Neuronal stem cell (in vitro differentiated cells): ENCODE measurements at regions not wholly inside any gene's neighbourhood (a gene's known extent, or its start where the extent isn't known, plus 50 kb on each side); places are given as distances from the start of the nearest gene placed in this dataset.

Experiments
- DNase-seq: peaks from one replicate; pipeline ENCODE4 v3.0.0-alpha.2; 2013; ENCODE audit warnings: low spot score
- H2AFZ ChIP-seq: one replicate; pipeline ENCODE4 v1.6.1; 2013; ENCODE audit warnings: mild to moderate bottlenecking, low read length, inconsistent platforms
- H2AK5ac ChIP-seq: 2 replicates; pipeline ENCODE4 v1.6.1; 2013; ENCODE audit warnings: low read depth, mild to moderate bottlenecking, inconsistent platforms, low read length, moderate library complexity, mixed read lengths
- H2BK120ac ChIP-seq: 2 replicates; pipeline ENCODE4 v1.6.1; 2013; ENCODE audit warnings: low read depth, mild to moderate bottlenecking, inconsistent platforms, low read length, moderate library complexity, mixed read lengths
- H2BK12ac ChIP-seq: one replicate; pipeline ENCODE4 v1.6.1; 2013; ENCODE audit warnings: low read length, inconsistent platforms
- H2BK15ac ChIP-seq: 2 replicates; pipeline ENCODE4 v1.6.1; 2013; ENCODE audit warnings: mild to moderate bottlenecking, low read length, inconsistent platforms, mixed read lengths
- H2BK5ac ChIP-seq: one replicate; pipeline ENCODE4 v1.6.1; 2013; ENCODE audit warnings: inconsistent platforms, mild to moderate bottlenecking, low read length, moderate library complexity
- H3K14ac ChIP-seq: one replicate; pipeline ENCODE4 v1.6.1; 2013; ENCODE audit warnings: low read length, inconsistent platforms
- H3K18ac ChIP-seq: 2 replicates; pipeline ENCODE4 v1.6.1; 2013; ENCODE audit warnings: low read length, inconsistent platforms
- H3K23ac ChIP-seq: 2 replicates; pipeline ENCODE4 v1.6.1; 2013; ENCODE audit warnings: low read depth, mild to moderate bottlenecking, mixed read lengths, low read length, inconsistent platforms; ENCODE audit not compliant: poor library complexity
- H3K27ac ChIP-seq: replicated peaks from 3 replicates; pipeline ENCODE4 v1.5.1; 2013; ENCODE audit warnings: low read length, inconsistent platforms
- H3K27me3 ChIP-seq, 3 experiments: 2 replicates each; pipeline ENCODE4 v1.6.1; 2013; ENCODE audit warnings: low read length in 3 of 3, mild to moderate bottlenecking in 2 of 3, inconsistent platforms in 1 of 3, low read depth in 1 of 3, mixed read lengths in 1 of 3, moderate library complexity in 1 of 3; ENCODE audit not compliant: control insufficient read depth in 3 of 3, insufficient read depth in 3 of 3
- H3K36me3 ChIP-seq, 2 donors: replicated peaks in 1 of 2; 2 replicates each; pipeline ENCODE4 v1.6.1; 2013; ENCODE audit warnings: low read length in 2 of 2; ENCODE audit not compliant: control insufficient read depth in 2 of 2, insufficient read depth in 2 of 2
- H3K4ac ChIP-seq: 2 replicates; pipeline ENCODE4 v1.6.1; 2013; ENCODE audit warnings: inconsistent platforms, mild to moderate bottlenecking, low read length, moderate library complexity
- H3K4me1 ChIP-seq, 2 donors: 1 replicate in 1 of 2; 2 replicates in 1 of 2; pipeline ENCODE4 v1.6.1; 2013; ENCODE audit warnings: low read length in 2 of 2, low read depth in 1 of 2; ENCODE audit not compliant: control insufficient read depth in 2 of 2, insufficient read depth in 1 of 2
- H3K4me2 ChIP-seq: one replicate; pipeline ENCODE4 v1.6.1; 2013; ENCODE audit warnings: mild to moderate bottlenecking, low read length, inconsistent platforms; ENCODE audit not compliant: insufficient read depth, poor library complexity, severe bottlenecking
- H3K4me3 ChIP-seq, 2 donors: 2 replicates each; pipeline ENCODE4 v1.5.1; 2013; ENCODE audit warnings: low read length in 2 of 2, mild to moderate bottlenecking in 2 of 2, inconsistent platforms in 1 of 2, moderate library complexity in 1 of 2
- H3K79me1 ChIP-seq: one replicate; pipeline ENCODE4 v1.6.1; 2013; ENCODE audit warnings: low read depth, mild to moderate bottlenecking, inconsistent platforms, low read length, moderate library complexity
- H3K9ac ChIP-seq: one replicate; pipeline ENCODE4 v1.6.1; 2013; ENCODE audit warnings: mild to moderate bottlenecking, low read depth, low read length, inconsistent platforms; ENCODE audit not compliant: poor library complexity
- H3K9me3 ChIP-seq, 2 donors: replicated peaks in 1 of 2; 2 replicates each; pipeline versions ENCODE3 to v1.6.1; 2013; ENCODE audit warnings: low read length in 2 of 2, mild to moderate bottlenecking in 2 of 2, inconsistent platforms in 1 of 2, low read depth in 1 of 2, mixed read lengths in 1 of 2, moderate library complexity in 1 of 2; ENCODE audit not compliant: control insufficient read depth in 2 of 2, insufficient read depth in 1 of 2
- H4K8ac ChIP-seq: one replicate; pipeline ENCODE4 v1.6.1; 2013; ENCODE audit warnings: low read depth, mild to moderate bottlenecking, inconsistent platforms, low read length, moderate library complexity
- H4K91ac ChIP-seq: one replicate; pipeline ENCODE4 v1.6.1; 2013; ENCODE audit warnings: low read length, low read depth, mild to moderate bottlenecking, inconsistent platforms; ENCODE audit not compliant: poor library complexity
- WGBS, 2 donors: extraction: QIAGEN DNeasy Blood & Tissue Kit; methylation state at CpG; one replicate each; pipeline ENCODE4 v1.1.7; 2013; ENCODE audit warnings: missing lambda C conversion rate in 2 of 2, mixed read lengths in 1 of 2; ENCODE audit not compliant: insufficient read length in 2 of 2, insufficient replicate concordance in 1 of 2; ENCODE audit errors: extremely low coverage in 2 of 2; 5-methylcytosine and 5-hydroxymethylcytosine counted together

- Histone ChIP-seq H3K79me1 (no peaks in the 10 kb centered on the region), H3K27ac (no peak overlapping the region), H4K91ac (no peak overlapping the region), H3K9me3 (no peaks in the 10 kb centered on the region), H2AK5ac (no peak overlapping the region), H3K23ac (no peak overlapping the region), H2BK120ac (no peak overlapping the region), H2BK15ac (no peak overlapping the region), H2AFZ (no peak overlapping the region), H4K8ac (no peak overlapping the region), H2BK5ac (no peak overlapping the region), H3K36me3 (no peaks in the 10 kb centered on the region), H2BK12ac (no peak overlapping the region), H3K18ac (no peak overlapping the region), H3K4me3 (no peak overlapping the region), H3K14ac (no peak overlapping the region), H3K4me2 (no peak overlapping the region), H3K4ac (no peak overlapping the region), H3K9ac (no peak overlapping the region), H3K27me3 (no peaks in the 10 kb centered on the region), H3K4me1 (no peaks in the 10 kb centered on the region)
- DNase-seq, result no peak
- no CpG with 5 or more reads among the region's 6 CpGs for WGBS, 2 donors
These were observed 160.1 kb downstream of the FBLN2 start for GRCh38 chr3:13708871-13709595.

GRCh38 chr3:13708301-13708700 lies 159.4 kb downstream of the FBLN2 start:
- Histone ChIP-seq H3K9ac (no peak overlapping the region), H3K9me3 (no peaks in the 10 kb centered on the region), H3K23ac (no peak overlapping the region), H3K79me1 (no peaks in the 10 kb centered on the region), H3K4me3 (no peak overlapping the region), H2BK15ac (no peak overlapping the region), H3K27me3 (no peaks in the 10 kb centered on the region), H2AK5ac (no peak overlapping the region), H3K14ac (no peak overlapping the region), H3K4me1 (no peaks in the 10 kb centered on the region), H4K91ac (no peak overlapping the region), H3K4me2 (no peak overlapping the region), H2AFZ (no peak overlapping the region), H2BK5ac (no peak overlapping the region), H3K18ac (no peak overlapping the region), H3K36me3 (no peaks in the 10 kb centered on the region), H2BK12ac (no peak overlapping the region), H3K4ac (no peak overlapping the region), H3K27ac (no peak overlapping the region), H4K8ac (no peak overlapping the region), H2BK120ac (no peak overlapping the region)
- WGBS, 2 donors, result no CpG with 5 or more reads among the region's 7 CpGs
- DNase-seq, result no peak

- DNase-seq, result no peak
- Histone ChIP-seq H3K27ac (no peak overlapping the region), H2AFZ (no peak overlapping the region), H3K9me3 (no peaks in the 10 kb centered on the region), H3K4me1 (no peaks in the 10 kb centered on the region), H3K18ac (no peak overlapping the region), H3K36me3 (no peaks in the 10 kb centered on the region), H2BK12ac (no peak overlapping the region), H3K79me1 (no peaks in the 10 kb centered on the region), H2BK15ac (no peak overlapping the region), H3K9ac (no peak overlapping the region), H4K91ac (no peak overlapping the region), H3K4ac (no peak overlapping the region), H3K27me3 (no peaks in the 10 kb centered on the region), H3K23ac (no peak overlapping the region), H3K4me3 (no peak overlapping the region), H2BK120ac (no peak overlapping the region), H2BK5ac (no peak overlapping the region), H2AK5ac (no peak overlapping the region), H3K14ac (no peak overlapping the region), H3K4me2 (no peak overlapping the region), H4K8ac (no peak overlapping the region)
- WGBS, 2 donors, result no CpG with 5 or more reads among the region's 5 CpGs
These were observed 158.5 kb downstream of the FBLN2 start for GRCh38 chr3:13707456-13707855.

GRCh38 chr3:13706886-13707285 lies 158.0 kb downstream of the FBLN2 start:
- Histone ChIP-seq H3K14ac (no peak overlapping the region), H3K4me3 (no peak overlapping the region), H3K4me2 (no peak overlapping the region), H2AFZ (no peak overlapping the region), H3K9ac (no peak overlapping the region), H3K18ac (no peak overlapping the region), H3K4me1 (no peaks in the 10 kb centered on the region), H4K91ac (no peak overlapping the region), H3K9me3 (no peaks in the 10 kb centered on the region), H3K23ac (no peak overlapping the region), H2AK5ac (no peak overlapping the region), H3K27ac (no peak overlapping the region), H4K8ac (no peak overlapping the region), H2BK12ac (no peak overlapping the region), H2BK5ac (no peak overlapping the region), H3K4ac (no peak overlapping the region), H2BK15ac (no peak overlapping the region), H3K36me3 (no peaks in the 10 kb centered on the region), H2BK120ac (no peak overlapping the region), H3K27me3 (no peaks in the 10 kb centered on the region), H3K79me1 (no peaks in the 10 kb centered on the region)
- DNase-seq, result no peak
- no CpG with 5 or more reads among the region's 4 CpGs for WGBS, 2 donors
